DMS53 treated with DMSO at 0.1 percent for 48 hours (cell line): ENCODE measurements at regions not wholly inside any gene's neighbourhood (a gene's known extent, or its start where the extent isn't known, plus 50 kb on each side); places are given as distances from the start of the nearest gene placed in this dataset.
"Not testable (repeated sequence)": the region's sequence is repeated elsewhere in the genome, so short reads cannot be mapped to it uniquely, and the experiment has no call there.

Source experiments
- DNase-seq: peaks from one replicate; lab custom pipeline; 2025; ENCODE audit not compliant: unreplicated experiment; lab: John Stamatoyannopoulos, UW

- no peak for DNase-seq
Measured at GRCh38 chr1:208980605-208981004, 602.9 kb upstream of the CAMK1G start.

- no peak for DNase-seq
Measured at GRCh38 chr1:208985231-208985630, 598.3 kb upstream of the CAMK1G start.

- peak; percentile 73 for DNase-seq
Measured at GRCh38 chr1:208988811-208989222, 594.7 kb upstream of the CAMK1G start.

- DNase-seq, result no peak
Measured at GRCh38 chr1:208990456-208990855, 593.1 kb upstream of the CAMK1G start.

GRCh38 chr1:208997053-208997452 is 586.5 kb upstream of the CAMK1G start:
- DNase-seq, result not testable (repeated sequence)

- DNase-seq, result peak; percentile 2
Measured at GRCh38 chr1:208997726-208998312, 585.7 kb upstream of the CAMK1G start.

- no peak for DNase-seq
Measured at GRCh38 chr1:209008586-209008985, 574.9 kb upstream of the CAMK1G start.

GRCh38 chr1:209010475-209011230 is 572.9 kb upstream of the CAMK1G start:
- DNase-seq, result no peak

- DNase-seq, result no peak
Measured at GRCh38 chr1:209012443-209013196, 570.9 kb upstream of the CAMK1G start.

- no peak for DNase-seq
Measured at GRCh38 chr1:209015092-209015491, 568.4 kb upstream of the CAMK1G start.

GRCh38 chr1:209021622-209022021 is 561.9 kb upstream of the CAMK1G start:
- DNase-seq, result no peak

GRCh38 chr1:209023790-209024189 is 559.7 kb upstream of the CAMK1G start:
- DNase-seq, result peak; percentile 8

GRCh38 chr1:209029737-209030136 is 553.8 kb upstream of the CAMK1G start:
- peak; percentile 18 for DNase-seq

GRCh38 chr1:209030454-209031167 is 552.9 kb upstream of the CAMK1G start:
- peak; percentile 93 for DNase-seq

- DNase-seq, result no peak
Measured at GRCh38 chr1:209037064-209037463, 546.5 kb upstream of the CAMK1G start.

- no peak for DNase-seq
Measured at GRCh38 chr1:209038316-209038715, 545.2 kb upstream of the CAMK1G start.

GRCh38 chr1:209038735-209039134 is 544.8 kb upstream of the CAMK1G start:
- no peak for DNase-seq

GRCh38 chr1:209040351-209040750 is 543.2 kb upstream of the CAMK1G start:
- DNase-seq, result no peak

- no peak for DNase-seq
Measured at GRCh38 chr1:209041927-209042326, 541.6 kb upstream of the CAMK1G start.

GRCh38 chr1:209042413-209042812 is 541.1 kb upstream of the CAMK1G start:
- DNase-seq, result no peak

- peak; percentile 88 for DNase-seq
Measured at GRCh38 chr1:209045331-209046057, 538.0 kb upstream of the CAMK1G start.
